ENCODE measurements at regions not wholly inside any gene's neighbourhood (a gene's known extent, or its start where the extent isn't known, plus 50 kb on each side); places are given as distances from the start of the nearest gene placed in this dataset.

GRCh38 chr15:95027981-95028380 lies 796.6 kb downstream of the MCTP2 start:
- TF ChIP-seq POU2F2 (IDR thresholded peaks at IDR 0.05; ENCODE audit: low read depth, low read length) (no peak), TAF1 (IDR thresholded peaks at IDR 0.05; ENCODE audit: low read depth, low read length) (no peak), POLR2A (IDR thresholded peaks at IDR 0.05; ENCODE audit: low read depth, low read length) (no peak), POLR2AphosphoS5 (IDR thresholded peaks at IDR 0.05; ENCODE audit: low read depth, low read length) (no peak), PAX5 (IDR thresholded peaks at IDR 0.05; ENCODE audit: insufficient read depth, low read length, severe bottlenecking) (no peak)

All from GM12891 (cell line).